Neural cell (in vitro differentiated cells): ENCODE measurements at regions not wholly inside any gene's neighbourhood (a gene's known extent, or its start where the extent isn't known, plus 50 kb on each side); places are given as distances from the start of the nearest gene placed in this dataset.

Experiments used
- H2AFZ ChIP-seq: fragments of 200-600, 300-800 bp; sonication (generic), shearing (Covaris generic); 2 replicates; pipeline ENCODE4 v1.6.0; 2014; ENCODE audit warnings: low read depth, mild to moderate bottlenecking, antibody characterized with exemption, low read length, moderate library complexity
- H3F3A ChIP-seq: fragments of 200-600 bp; shearing (Covaris generic); 2 replicates; pipeline ENCODE4 v1.6.1; 2016; ENCODE audit warnings: mild to moderate bottlenecking, moderate library complexity, mixed read lengths, antibody characterized with exemption, low read length; ENCODE audit not compliant: insufficient read depth, poor library complexity, severe bottlenecking
- H3K27ac ChIP-seq: fragments of 200-600, 300-800 bp; sonication (generic), shearing (Covaris generic); 2 replicates; pipeline ENCODE4 v1.5.1; 2014; ENCODE audit warnings: mild to moderate bottlenecking, low read length, moderate library complexity
- H3K27me3 ChIP-seq: fragments of 300-800, 200-600 bp; sonication (generic), shearing (Covaris generic); 2 replicates; pipeline ENCODE4 v1.6.0; 2014; ENCODE audit warnings: mild to moderate bottlenecking, low read depth, low read length, moderate library complexity; ENCODE audit not compliant: insufficient read depth
- H3K36me3 ChIP-seq: fragments of 300-800, 200-600 bp; sonication (generic), shearing (Covaris generic); 2 replicates; pipeline ENCODE4 v1.5.1; 2014; ENCODE audit warnings: mild to moderate bottlenecking, antibody characterized with exemption, low read length, moderate library complexity; ENCODE audit not compliant: insufficient read depth
- H3K4me2 ChIP-seq: fragments of 300-800, 200-600 bp; sonication (generic), shearing (Covaris generic); 2 replicates; pipeline ENCODE4 v1.6.0; 2014; ENCODE audit warnings: mild to moderate bottlenecking, low read length
- H3K4me3 ChIP-seq: fragments of 300-800, 200-600 bp; sonication (generic), shearing (Covaris generic); 2 replicates; pipeline ENCODE4 v1.5.1; 2014; ENCODE audit warnings: mild to moderate bottlenecking, low read length, moderate library complexity
- H3K79me2 ChIP-seq: fragments of 200-600 bp; shearing (Covaris generic); replicated peaks from 2 replicates; pipeline ENCODE4 v1.6.0; 2014; ENCODE audit warnings: mild to moderate bottlenecking, low read length, moderate library complexity; ENCODE audit not compliant: insufficient read depth
- H3K9ac ChIP-seq: fragments of 300-800, 200-600 bp; sonication (generic), shearing (Covaris generic); 2 replicates; pipeline ENCODE4 v1.6.1; 2016; ENCODE audit warnings: mild to moderate bottlenecking, low read length, mixed read lengths
- H3K9me2 ChIP-seq: fragments of 200-600 bp; shearing (Covaris generic); 2 replicates; pipeline ENCODE4 v1.6.1; 2016; ENCODE audit warnings: mild to moderate bottlenecking, low read length, mixed read lengths; ENCODE audit not compliant: insufficient read depth
- H3K9me3 ChIP-seq: fragments of 200-600, 300-800 bp; sonication (generic), shearing (Covaris generic); 2 replicates; pipeline ENCODE4 v1.6.1; 2016; ENCODE audit warnings: mild to moderate bottlenecking, mixed run types, low read length, moderate library complexity, mixed read lengths
- H4K20me1 ChIP-seq: fragments of 200-600 bp; shearing (Covaris generic); 2 replicates; pipeline ENCODE4 v1.6.1; 2016; ENCODE audit warnings: mild to moderate bottlenecking, mixed run types; ENCODE audit not compliant: insufficient read depth
- EP300 ChIP-seq: fragments of 450-650 bp; conservative IDR thresholded peaks from 2 replicates; pipeline ENCODE4 v1.6.1; 2014; ENCODE audit warnings: antibody characterized with exemption, mild to moderate bottlenecking, moderate library complexity; ENCODE audit not compliant: poor library complexity, severe bottlenecking
- EZH2 ChIP-seq: fragments of 200-600, 300-800 bp; shearing (Covaris generic), sonication (generic); IDR thresholded peaks from 2 replicates; pipeline ENCODE4 v1.6.1; 2014; ENCODE audit warnings: antibody characterized with exemption, low read length, borderline replicate concordance, mild to moderate bottlenecking; ENCODE audit not compliant: insufficient read depth, poor library complexity, severe bottlenecking
- MXI1 ChIP-seq: fragments of 450-650 bp; conservative IDR thresholded peaks from 2 replicates; pipeline ENCODE4 v1.6.1; 2014; ENCODE audit warnings: antibody characterized with exemption, mild to moderate bottlenecking; ENCODE audit not compliant: poor library complexity, severe bottlenecking
- POLR2AphosphoS5 ChIP-seq: IDR thresholded peaks from 2 replicates; pipeline ENCODE4 v1.6.1; 2012
- RAD21 ChIP-seq: fragments of 450-650 bp; conservative IDR thresholded peaks from 2 replicates; pipeline ENCODE4 v1.6.1; 2014; ENCODE audit warnings: antibody characterized with exemption, mild to moderate bottlenecking, moderate library complexity
- SMC3 ChIP-seq: fragments of 450-650 bp; conservative IDR thresholded peaks from 2 replicates; pipeline ENCODE4 v1.6.1; 2014; ENCODE audit warnings: antibody characterized with exemption, mild to moderate bottlenecking, moderate library complexity; ENCODE audit not compliant: poor library complexity
- TAF1 ChIP-seq: IDR thresholded peaks from 2 replicates; pipeline ENCODE4 v1.6.1; 2012; ENCODE audit warnings: low read depth
- TF ChIP-seq, protein P1 (sequence below): fragments of 450-650 bp; IDR thresholded peaks from 2 replicates; pipeline ENCODE4 v1.5.1; 2014; ENCODE audit warnings: antibody characterized with exemption, mild to moderate bottlenecking, moderate library complexity; ENCODE audit not compliant: poor library complexity, severe bottlenecking
- TF ChIP-seq, protein P2 (sequence below): IDR thresholded peaks from 2 replicates; pipeline ENCODE4 v1.6.1; 2012; ENCODE audit warnings: borderline replicate concordance

DNA sequence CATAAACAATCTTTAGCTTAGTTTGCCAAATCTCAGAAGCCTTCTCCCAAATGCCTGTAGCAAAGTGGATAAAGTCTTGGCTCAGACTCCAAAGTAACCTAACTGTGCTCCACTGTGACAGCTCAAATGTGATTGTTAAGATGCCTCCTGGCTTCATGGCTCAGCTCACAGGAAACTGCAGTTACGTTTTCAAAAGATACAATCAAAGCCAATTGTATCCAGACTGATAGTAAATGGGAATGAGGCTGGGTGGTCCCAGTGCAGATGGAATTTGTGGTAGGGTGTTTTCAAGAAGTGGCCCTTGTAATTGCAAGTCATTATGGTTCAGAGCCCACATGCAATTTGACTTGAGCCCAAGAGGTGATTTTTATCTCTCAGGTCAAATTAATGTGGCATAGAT, 151.2 kb upstream of the TAB2 start:
- Histone ChIP-seq H3K9me3 (no peaks in the 10 kb centered on the region), H2AFZ (no peak overlapping the region), H3K9ac (no peak overlapping the region)

DNA sequence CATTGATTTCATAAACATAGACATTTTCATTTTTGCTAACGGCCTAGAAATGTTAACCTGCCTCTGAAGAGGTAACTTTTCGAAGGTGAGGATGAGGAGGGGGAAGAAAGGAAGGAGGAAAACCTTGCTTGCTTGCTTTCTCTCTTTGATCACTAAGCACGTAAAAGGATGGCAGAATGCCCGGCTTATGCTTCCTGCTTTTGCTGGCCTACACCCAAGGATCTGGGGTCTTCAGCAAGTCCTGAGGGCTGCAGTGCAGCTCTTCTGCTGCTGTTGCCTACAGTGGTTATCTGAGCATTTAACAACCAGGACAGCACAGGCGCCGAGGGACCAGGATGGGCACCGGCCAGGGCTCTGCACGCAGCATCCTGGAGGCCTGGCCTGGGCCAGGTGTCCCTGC, 150.8 kb upstream of the TAB2 start:
- TF ChIP-seq TAF1 = no peak
- no peak for TF ChIP-seq RAD21
- no peak for TF ChIP-seq SMC3
- no peak for TF ChIP-seq EP300
- TF ChIP-seq POLR2AphosphoS5 = no peak
- no peak for TF ChIP-seq MXI1
- Histone ChIP-seq H2AFZ (no peak overlapping the region), H3K79me2 (no peaks in the 10 kb centered on the region), H3K9me3 (no peaks in the 10 kb centered on the region), H3K27ac (no peak overlapping the region), H3K9ac (no peak overlapping the region), H4K20me1 (no peaks in the 10 kb centered on the region), H3F3A (no peaks in the 10 kb centered on the region), H3K27me3 (no peaks in the 10 kb centered on the region), H3K9me2 (no peaks in the 10 kb centered on the region), H3K4me2 (no peak overlapping the region), H3K4me3 (no peak overlapping the region), H3K36me3 (no peaks in the 10 kb centered on the region)

More for the DNA sequence above, 151.2 kb upstream of the TAB2 start:
- Histone ChIP-seq H4K20me1 (no peaks in the 10 kb centered on the region), H3K4me3 (no peak overlapping the region), H3K36me3 (no peaks in the 10 kb centered on the region), H3K9me2 (no peaks in the 10 kb centered on the region), H3K27me3 (no peaks in the 10 kb centered on the region), H3K27ac (no peak overlapping the region), H3K79me2 (no peaks in the 10 kb centered on the region), H3F3A (no peaks in the 10 kb centered on the region), H3K4me2 (no peak overlapping the region)
- TF ChIP-seq EZH2 (no peak), RAD21 (no peak)
- TF ChIP-seq, protein P1, sequence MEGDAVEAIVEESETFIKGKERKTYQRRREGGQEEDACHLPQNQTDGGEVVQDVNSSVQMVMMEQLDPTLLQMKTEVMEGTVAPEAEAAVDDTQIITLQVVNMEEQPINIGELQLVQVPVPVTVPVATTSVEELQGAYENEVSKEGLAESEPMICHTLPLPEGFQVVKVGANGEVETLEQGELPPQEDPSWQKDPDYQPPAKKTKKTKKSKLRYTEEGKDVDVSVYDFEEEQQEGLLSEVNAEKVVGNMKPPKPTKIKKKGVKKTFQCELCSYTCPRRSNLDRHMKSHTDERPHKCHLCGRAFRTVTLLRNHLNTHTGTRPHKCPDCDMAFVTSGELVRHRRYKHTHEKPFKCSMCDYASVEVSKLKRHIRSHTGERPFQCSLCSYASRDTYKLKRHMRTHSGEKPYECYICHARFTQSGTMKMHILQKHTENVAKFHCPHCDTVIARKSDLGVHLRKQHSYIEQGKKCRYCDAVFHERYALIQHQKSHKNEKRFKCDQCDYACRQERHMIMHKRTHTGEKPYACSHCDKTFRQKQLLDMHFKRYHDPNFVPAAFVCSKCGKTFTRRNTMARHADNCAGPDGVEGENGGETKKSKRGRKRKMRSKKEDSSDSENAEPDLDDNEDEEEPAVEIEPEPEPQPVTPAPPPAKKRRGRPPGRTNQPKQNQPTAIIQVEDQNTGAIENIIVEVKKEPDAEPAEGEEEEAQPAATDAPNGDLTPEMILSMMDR = no peak

DNA sequence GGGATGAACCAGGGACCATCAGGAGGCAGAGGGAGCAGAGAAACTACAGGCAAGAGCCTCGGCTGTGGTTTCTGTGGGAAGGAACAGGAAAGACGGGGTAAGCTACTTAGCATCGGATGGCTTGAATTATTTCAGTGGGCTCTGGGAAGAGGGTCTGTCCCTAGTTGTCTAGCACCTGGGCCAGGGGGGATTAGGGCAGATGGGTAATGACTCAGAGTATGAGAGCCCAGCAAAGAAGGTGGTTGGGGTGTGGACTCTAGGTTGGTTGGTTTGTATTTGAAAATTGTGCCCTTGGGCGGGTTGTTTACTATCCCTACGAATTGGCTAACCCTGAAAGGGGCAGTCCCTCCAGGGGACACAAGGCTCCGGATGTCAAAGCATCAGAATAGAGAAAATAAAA, 148.5 kb upstream of the TAB2 start:
- Histone ChIP-seq H3K9ac (no peak overlapping the region), H3K4me2 (no peak overlapping the region), H3K79me2 (no peaks in the 10 kb centered on the region), H3K36me3 (no peaks in the 10 kb centered on the region), H3K9me2 (no peaks in the 10 kb centered on the region), H3K27ac (no peak overlapping the region), H3K4me3 (no peak overlapping the region), H2AFZ (no peak overlapping the region), H3K9me3 (no peaks in the 10 kb centered on the region), H3F3A (no peaks in the 10 kb centered on the region), H3K27me3 (no peaks in the 10 kb centered on the region), H4K20me1 (no peaks in the 10 kb centered on the region)
- TF ChIP-seq POLR2AphosphoS5 = no peak
- TF ChIP-seq TAF1 = no peak

DNA sequence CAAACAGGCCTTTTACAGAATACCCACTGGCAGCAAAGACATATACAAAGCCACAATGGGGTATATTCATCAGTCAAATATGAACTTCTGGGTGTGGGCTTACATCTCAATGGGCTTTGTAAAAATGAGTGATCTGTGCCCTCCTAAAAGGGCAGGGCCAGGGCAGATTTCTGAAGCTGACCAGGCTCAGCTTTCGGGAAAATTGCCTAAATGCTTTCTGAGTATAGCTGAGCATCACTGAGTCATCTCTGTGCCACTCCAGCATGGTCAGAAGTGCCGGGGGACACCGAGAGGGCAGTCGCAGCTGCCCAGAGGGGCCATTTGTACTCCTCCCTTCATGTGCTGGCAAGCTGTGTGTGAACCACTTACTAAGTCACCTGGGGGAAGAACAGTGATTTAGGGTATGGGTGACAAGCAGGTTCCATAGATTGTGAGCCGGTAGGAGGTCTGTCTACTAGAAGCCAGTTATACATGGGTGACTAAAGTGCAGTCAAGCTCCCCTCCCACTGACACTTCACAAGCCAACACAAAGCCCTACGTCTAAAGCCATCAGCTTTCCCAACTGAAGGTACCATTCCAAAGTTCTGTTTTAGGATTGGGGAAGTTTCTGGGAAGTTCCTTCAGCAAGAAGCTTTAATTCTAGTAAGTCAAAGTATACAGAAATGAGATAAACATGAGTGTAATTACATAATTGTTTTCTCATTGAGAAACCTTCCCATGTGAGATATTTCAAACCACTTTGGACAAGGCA, 147.6 kb upstream of the TAB2 start:
- Histone ChIP-seq H3K79me2 (no peaks in the 10 kb centered on the region), H3K27ac (no peak overlapping the region), H3K27me3 (no peaks in the 10 kb centered on the region), H3K9me3 (no peaks in the 10 kb centered on the region), H3K36me3 (no peaks in the 10 kb centered on the region), H3K9me2 (no peaks in the 10 kb centered on the region), H3K4me2 (no peak overlapping the region), H2AFZ (no peak overlapping the region), H3K9ac (no peak overlapping the region), H3F3A (no peaks in the 10 kb centered on the region), H3K4me3 (no peak overlapping the region), H4K20me1 (no peaks in the 10 kb centered on the region)
- no peak for TF ChIP-seq RAD21
- TF ChIP-seq EP300 = no peak
- TF ChIP-seq, protein P2, sequence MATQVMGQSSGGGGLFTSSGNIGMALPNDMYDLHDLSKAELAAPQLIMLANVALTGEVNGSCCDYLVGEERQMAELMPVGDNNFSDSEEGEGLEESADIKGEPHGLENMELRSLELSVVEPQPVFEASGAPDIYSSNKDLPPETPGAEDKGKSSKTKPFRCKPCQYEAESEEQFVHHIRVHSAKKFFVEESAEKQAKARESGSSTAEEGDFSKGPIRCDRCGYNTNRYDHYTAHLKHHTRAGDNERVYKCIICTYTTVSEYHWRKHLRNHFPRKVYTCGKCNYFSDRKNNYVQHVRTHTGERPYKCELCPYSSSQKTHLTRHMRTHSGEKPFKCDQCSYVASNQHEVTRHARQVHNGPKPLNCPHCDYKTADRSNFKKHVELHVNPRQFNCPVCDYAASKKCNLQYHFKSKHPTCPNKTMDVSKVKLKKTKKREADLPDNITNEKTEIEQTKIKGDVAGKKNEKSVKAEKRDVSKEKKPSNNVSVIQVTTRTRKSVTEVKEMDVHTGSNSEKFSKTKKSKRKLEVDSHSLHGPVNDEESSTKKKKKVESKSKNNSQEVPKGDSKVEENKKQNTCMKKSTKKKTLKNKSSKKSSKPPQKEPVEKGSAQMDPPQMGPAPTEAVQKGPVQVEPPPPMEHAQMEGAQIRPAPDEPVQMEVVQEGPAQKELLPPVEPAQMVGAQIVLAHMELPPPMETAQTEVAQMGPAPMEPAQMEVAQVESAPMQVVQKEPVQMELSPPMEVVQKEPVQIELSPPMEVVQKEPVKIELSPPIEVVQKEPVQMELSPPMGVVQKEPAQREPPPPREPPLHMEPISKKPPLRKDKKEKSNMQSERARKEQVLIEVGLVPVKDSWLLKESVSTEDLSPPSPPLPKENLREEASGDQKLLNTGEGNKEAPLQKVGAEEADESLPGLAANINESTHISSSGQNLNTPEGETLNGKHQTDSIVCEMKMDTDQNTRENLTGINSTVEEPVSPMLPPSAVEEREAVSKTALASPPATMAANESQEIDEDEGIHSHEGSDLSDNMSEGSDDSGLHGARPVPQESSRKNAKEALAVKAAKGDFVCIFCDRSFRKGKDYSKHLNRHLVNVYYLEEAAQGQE = no peak
- TF ChIP-seq SMC3 = no peak
- no peak for TF ChIP-seq EZH2
- TF ChIP-seq, protein P1 = no peak
- TF ChIP-seq TAF1 = no peak
- TF ChIP-seq POLR2AphosphoS5 = no peak
- TF ChIP-seq MXI1 = no peak
